Esophagus muscularis mucosa (tissue), 4 donors: ENCODE measurements at regions not wholly inside any gene's neighbourhood (a gene's known extent, or its start where the extent isn't known, plus 50 kb on each side); places are given as distances from the start of the nearest gene placed in this dataset.

Experiments
- CTCF ChIP-seq, 3 experiments: fragments of 200-600 bp in 2 of 3; fragments of 450-650 bp in 1 of 3; sonication (generic) in 2 of 3; IDR thresholded peaks; one replicate each; pipeline ENCODE4 v1.5.1; 2017 to 2019; ENCODE audit warnings: antibody characterized with exemption in 3 of 3, mild to moderate bottlenecking in 2 of 3, moderate library complexity in 1 of 3
- EP300 ChIP-seq: sonication (generic); formaldehyde crosslinking; IDR thresholded peaks from one replicate; pipeline ENCODE4 v1.6.1; 2017; ENCODE audit warnings: antibody characterized with exemption
- POLR2A ChIP-seq: fragments of 450-650 bp; IDR thresholded peaks from one replicate; pipeline ENCODE4 v1.6.1; 2017; ENCODE audit warnings: antibody characterized with exemption, moderate library complexity, mild to moderate bottlenecking, low read depth
- POLR2AphosphoS5 ChIP-seq, 2 donors: sonication (generic); formaldehyde crosslinking; IDR thresholded peaks; one replicate each; pipeline ENCODE4 v1.6.1; 2017; ENCODE audit warnings: antibody characterized with exemption in 2 of 2

DNA sequence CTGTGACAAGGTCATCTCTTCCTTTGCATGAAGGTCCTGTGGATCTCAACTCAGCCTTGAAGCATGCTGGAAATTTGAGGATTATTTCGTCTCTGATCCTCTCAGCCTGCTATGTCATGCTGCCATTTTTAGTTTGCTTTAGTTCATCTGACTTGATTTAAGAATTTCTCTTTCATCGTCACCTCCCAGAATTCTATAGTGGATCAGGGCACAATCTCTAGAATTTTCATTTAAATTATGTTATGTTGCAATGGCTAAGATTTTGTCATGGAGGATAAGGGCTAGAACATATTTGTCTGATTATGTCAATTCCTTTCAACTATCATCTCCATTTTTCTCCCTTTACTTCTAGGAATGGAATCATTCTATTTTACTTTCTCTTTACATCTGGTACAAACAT, 98.8 kb downstream of the PCDH10 start:
- no peak for TF ChIP-seq CTCF (IDR thresholded peaks at IDR 0.05)
- TF ChIP-seq POLR2A = no peak
- no peak for TF ChIP-seq POLR2AphosphoS5 (IDR thresholded peaks at IDR 0.05)
- no peak for TF ChIP-seq EP300
